ENCODE measurements at regions not wholly inside any gene's neighbourhood (a gene's known extent, or its start where the extent isn't known, plus 50 kb on each side); places are given as distances from the start of the nearest gene placed in this dataset.

DNA sequence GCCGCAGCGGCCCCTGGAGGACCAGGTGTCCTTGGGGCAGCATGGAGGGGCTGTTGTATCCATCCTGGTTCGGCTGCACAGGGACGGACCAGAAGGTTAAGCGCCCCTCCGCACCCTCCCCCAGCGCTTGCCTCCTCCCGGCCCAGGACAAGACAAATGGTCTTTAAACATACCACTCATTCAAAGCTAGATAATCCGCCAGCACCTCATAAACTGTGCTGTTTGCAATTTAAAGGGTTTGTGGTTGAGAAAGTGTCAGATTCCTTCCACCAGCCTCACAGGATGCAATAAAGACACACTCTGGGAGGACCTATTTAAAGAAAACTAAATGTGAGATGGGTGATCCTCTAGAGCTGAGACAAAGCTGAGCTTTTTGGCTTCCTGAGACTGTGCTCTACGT, 426.2 kb upstream of the EEF2KMT start:
- H3K79me2 ChIP-seq (ENCODE audit: insufficient read depth, low read length) = no peaks in the 10 kb centered on the region
- intact Hi-C loops (cut with micrococcal nuclease; ENCODE audit: unreplicated experiment) = no loop called here
- no peak for FAIRE-seq
- H2AFZ ChIP-seq (ENCODE audit: low read length) = no peak overlapping the region
- no peak overlapping the region for H3K4me2 ChIP-seq (ENCODE audit: low read depth, low read length)
- no peaks in the 10 kb centered on the region for H3K9me3 ChIP-seq (ENCODE audit: low read length)
- H3K9ac ChIP-seq (ENCODE audit: insufficient read depth, low read depth, low read length) = no peak overlapping the region
- BruUV-seq (replicated peaks) = no TSS peak
- H3K4me1 ChIP-seq (ENCODE audit: insufficient read depth, low read length) = no peaks in the 10 kb centered on the region
- H3K27me3 ChIP-seq (ENCODE audit: control insufficient read depth in 1 of 2, insufficient read depth in 2 of 2, low read length in 2 of 2) = no peaks in the 10 kb centered on the region
- H3K4me3 ChIP-seq (replicated peaks in 1 of 3; ENCODE audit: insufficient read depth in 1 of 3, low read depth in 2 of 3, low read length in 3 of 3) = no peak overlapping the region
- TF ChIP-seq LCORL (IDR thresholded peaks at IDR 0.05) = no peak
- no peak for TF ChIP-seq LCORL (CRISPR knock-in tag; IDR thresholded peaks at IDR 0.05)
- TF ChIP-seq, protein P1, sequence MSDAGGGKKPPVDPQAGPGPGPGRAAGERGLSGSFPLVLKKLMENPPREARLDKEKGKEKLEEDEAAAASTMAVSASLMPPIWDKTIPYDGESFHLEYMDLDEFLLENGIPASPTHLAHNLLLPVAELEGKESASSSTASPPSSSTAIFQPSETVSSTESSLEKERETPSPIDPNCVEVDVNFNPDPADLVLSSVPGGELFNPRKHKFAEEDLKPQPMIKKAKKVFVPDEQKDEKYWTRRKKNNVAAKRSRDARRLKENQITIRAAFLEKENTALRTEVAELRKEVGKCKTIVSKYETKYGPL (CRISPR knock-in tag; IDR thresholded peaks at IDR 0.05) = no peak
- TF ChIP-seq SMAD9 (CRISPR knock-in tag; IDR thresholded peaks at IDR 0.05) = no peak
- no peak for TF ChIP-seq ZFP1 (CRISPR knock-in tag; IDR thresholded peaks at IDR 0.05)
- TF ChIP-seq TAF1 (CRISPR knock-in tag; IDR thresholded peaks at IDR 0.05) = no peak
- no peak for TF ChIP-seq ZNF737 (CRISPR knock-in tag; IDR thresholded peaks at IDR 0.05; ENCODE audit: borderline replicate concordance)
- no peak for TF ChIP-seq PAF1 (CRISPR knock-in tag; IDR thresholded peaks at IDR 0.05)
- in situ Hi-C loops (cut with HindIII; ENCODE audit: extremely low pct_ligation_motif_present, low pct_unique_long_range_greater_than_20kb) = loop anchor here (25.0 kb wide), 1 partner anchor 1113 kb away; no protein-coding TSS in a partner anchor
- H4K20me1 ChIP-seq (ENCODE audit: insufficient read depth, low read length) = no peaks in the 10 kb centered on the region
- H3K27ac ChIP-seq (ENCODE audit: extremely low read length, insufficient read depth, low read length) = no peak overlapping the region
- no peak for DNase-seq (ENCODE audit: low spot score)
- H3K36me3 ChIP-seq (replicated peaks in 1 of 2; ENCODE audit: control insufficient read depth in 1 of 2, insufficient read depth in 2 of 2, low read length in 2 of 2) = no peaks in the 10 kb centered on the region
- no peak for ATAC-seq
- 21% methylated on average over 10 of the region's 10 CpGs for WGBS (ENCODE audit: low lambda C conversion rate)
- ChIA-PET POLR2A (no interaction called here), CTCF (ENCODE audit: low intra/inter-chr PET ratio, low total read pairs) (no interaction called here)

DNA sequence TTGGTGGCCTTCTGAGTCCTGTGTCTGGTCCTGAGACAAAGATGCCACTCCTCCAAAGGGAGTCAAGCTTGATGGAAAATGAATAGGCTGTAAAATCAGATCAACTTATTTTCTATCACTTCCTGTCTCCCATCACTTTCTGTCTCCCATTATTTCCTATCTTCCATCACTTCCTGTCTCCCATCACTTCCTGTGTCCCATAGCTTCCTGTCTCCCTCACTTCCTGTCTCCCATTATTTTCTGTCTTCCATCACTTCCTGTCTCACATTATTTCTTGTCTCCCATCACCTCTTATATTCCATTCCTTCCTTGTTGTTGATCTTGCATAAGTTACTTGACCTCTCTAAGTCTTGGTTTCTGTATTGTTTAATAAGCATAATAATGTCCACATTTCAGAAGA, 418.5 kb upstream of the EEF2KMT start:
- intact Hi-C loops (cut with micrococcal nuclease; ENCODE audit: unreplicated experiment) = no loop called here
- H3K9me3 ChIP-seq (ENCODE audit: low read length) = peaks cover 15% of the 10 kb centered on the region
- H3K4me3 ChIP-seq (replicated peaks in 1 of 3; ENCODE audit: insufficient read depth in 1 of 3, low read depth in 2 of 3, low read length in 3 of 3) = no peak overlapping the region
- ATAC-seq = no peak
- H3K27me3 ChIP-seq (ENCODE audit: control insufficient read depth in 1 of 2, insufficient read depth in 2 of 2, low read length in 2 of 2) = no peaks in the 10 kb centered on the region
- DNase-seq (ENCODE audit: low spot score) = no peak
- no peak overlapping the region for H2AFZ ChIP-seq (ENCODE audit: low read length)
- no peaks in the 10 kb centered on the region for H3K79me2 ChIP-seq (ENCODE audit: insufficient read depth, low read length)
- no peaks in the 10 kb centered on the region for H3K36me3 ChIP-seq (replicated peaks in 1 of 2; ENCODE audit: control insufficient read depth in 1 of 2, insufficient read depth in 2 of 2, low read length in 2 of 2)
- in situ Hi-C loops (cut with HindIII; ENCODE audit: extremely low pct_ligation_motif_present, low pct_unique_long_range_greater_than_20kb) = loop anchor here (25.0 kb wide), 1 partner anchor 1121 kb away; no protein-coding TSS in a partner anchor
- H4K20me1 ChIP-seq (ENCODE audit: insufficient read depth, low read length) = no peaks in the 10 kb centered on the region
- no peaks in the 10 kb centered on the region for H3K4me1 ChIP-seq (ENCODE audit: insufficient read depth, low read length)
- H3K9ac ChIP-seq (ENCODE audit: insufficient read depth, low read depth, low read length) = no peak overlapping the region
- ChIA-PET POLR2A (no interaction called here), CTCF (ENCODE audit: low intra/inter-chr PET ratio, low total read pairs) (no interaction called here)
- BruUV-seq (replicated peaks) = no TSS peak
- H3K27ac ChIP-seq (ENCODE audit: extremely low read length, insufficient read depth, low read length) = no peak overlapping the region
- no peak for FAIRE-seq
- no peak overlapping the region for H3K4me2 ChIP-seq (ENCODE audit: low read depth, low read length)
- TF ChIP-seq GABPA (IDR thresholded peaks at IDR 0.05; ENCODE audit: low read depth, low read length) (peak; percentile 40), GABPA (CRISPR knock-in tag; IDR thresholded peaks at IDR 0.05; ENCODE audit: low read depth) (peak; percentile 68), HHEX (CRISPR knock-in tag; IDR thresholded peaks at IDR 0.05) (no peak)
- TF ChIP-seq, protein P2, sequence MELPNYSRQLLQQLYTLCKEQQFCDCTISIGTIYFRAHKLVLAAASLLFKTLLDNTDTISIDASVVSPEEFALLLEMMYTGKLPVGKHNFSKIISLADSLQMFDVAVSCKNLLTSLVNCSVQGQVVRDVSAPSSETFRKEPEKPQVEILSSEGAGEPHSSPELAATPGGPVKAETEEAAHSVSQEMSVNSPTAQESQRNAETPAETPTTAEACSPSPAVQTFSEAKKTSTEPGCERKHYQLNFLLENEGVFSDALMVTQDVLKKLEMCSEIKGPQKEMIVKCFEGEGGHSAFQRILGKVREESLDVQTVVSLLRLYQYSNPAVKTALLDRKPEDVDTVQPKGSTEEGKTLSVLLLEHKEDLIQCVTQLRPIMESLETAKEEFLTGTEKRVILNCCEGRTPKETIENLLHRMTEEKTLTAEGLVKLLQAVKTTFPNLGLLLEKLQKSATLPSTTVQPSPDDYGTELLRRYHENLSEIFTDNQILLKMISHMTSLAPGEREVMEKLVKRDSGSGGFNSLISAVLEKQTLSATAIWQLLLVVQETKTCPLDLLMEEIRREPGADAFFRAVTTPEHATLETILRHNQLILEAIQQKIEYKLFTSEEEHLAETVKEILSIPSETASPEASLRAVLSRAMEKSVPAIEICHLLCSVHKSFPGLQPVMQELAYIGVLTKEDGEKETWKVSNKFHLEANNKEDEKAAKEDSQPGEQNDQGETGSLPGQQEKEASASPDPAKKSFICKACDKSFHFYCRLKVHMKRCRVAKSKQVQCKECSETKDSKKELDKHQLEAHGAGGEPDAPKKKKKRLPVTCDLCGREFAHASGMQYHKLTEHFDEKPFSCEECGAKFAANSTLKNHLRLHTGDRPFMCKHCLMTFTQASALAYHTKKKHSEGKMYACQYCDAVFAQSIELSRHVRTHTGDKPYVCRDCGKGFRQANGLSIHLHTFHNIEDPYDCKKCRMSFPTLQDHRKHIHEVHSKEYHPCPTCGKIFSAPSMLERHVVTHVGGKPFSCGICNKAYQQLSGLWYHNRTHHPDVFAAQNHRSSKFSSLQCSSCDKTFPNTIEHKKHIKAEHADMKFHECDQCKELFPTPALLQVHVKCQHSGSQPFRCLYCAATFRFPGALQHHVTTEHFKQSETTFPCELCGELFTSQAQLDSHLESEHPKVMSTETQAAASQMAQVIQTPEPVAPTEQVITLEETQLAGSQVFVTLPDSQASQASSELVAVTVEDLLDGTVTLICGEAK (IDR thresholded peaks at IDR 0.05) = peak; percentile 49; the same call in 1 of the 2 replicates
- TF ChIP-seq, protein P2 (CRISPR knock-in tag; IDR thresholded peaks at IDR 0.05) = no peak

Data from HepG2 (cell line).